ENCODE measurements at regions not wholly inside any gene's neighbourhood (a gene's known extent, or its start where the extent isn't known, plus 50 kb on each side); places are given as distances from the start of the nearest gene placed in this dataset.
"Not testable (repeated sequence)": the region's sequence is repeated elsewhere in the genome, so short reads cannot be mapped to it uniquely, and the experiment has no call there.

DNA sequence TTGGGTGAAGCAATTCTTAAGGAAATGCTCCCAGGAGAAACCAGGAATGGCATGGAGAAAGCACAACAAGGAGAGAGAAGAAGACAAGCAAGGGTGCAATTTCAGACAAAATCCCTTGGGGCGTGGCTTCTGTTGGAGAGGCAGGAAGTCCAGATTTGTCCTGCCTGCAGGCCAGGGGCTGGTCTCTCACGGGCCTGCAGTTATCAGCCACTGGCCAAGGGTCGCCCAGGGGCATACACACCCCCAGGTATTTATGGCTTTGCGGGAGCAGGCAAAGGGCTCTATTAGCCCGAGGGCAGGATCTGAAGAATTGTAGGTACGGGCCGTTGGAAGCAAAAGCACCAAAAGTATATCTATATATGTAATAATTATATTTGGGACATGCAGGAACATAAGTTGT lies 87.7 kb downstream of the IYD start:
- no peak for DNase-seq (ENCODE audit: extremely low read depth, low read depth)

GRCh38 chr6:150456902-150457643 lies 88.3 kb downstream of the IYD start:
- no peak for DNase-seq (ENCODE audit: extremely low read depth, low read depth)

DNA sequence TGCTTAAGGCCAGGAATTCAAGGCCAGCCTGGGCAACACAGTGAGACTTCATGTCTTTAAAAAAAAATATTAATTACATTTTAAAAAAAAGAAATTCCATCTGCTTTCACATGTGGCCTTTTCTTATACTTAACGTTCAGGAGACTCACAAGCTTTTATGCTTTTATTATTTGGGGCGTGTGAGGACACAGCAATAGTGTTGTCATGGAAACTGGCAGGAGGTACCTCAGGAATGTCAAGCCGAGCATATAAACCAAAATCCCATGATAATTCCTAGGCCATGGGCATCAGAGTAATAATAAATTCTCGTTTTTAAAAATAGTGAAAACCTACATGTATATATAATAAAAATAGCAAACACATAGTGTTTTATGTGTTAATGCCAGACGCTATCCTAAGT lies 89.8 kb downstream of the IYD start:
- no peak for DNase-seq (ENCODE audit: extremely low read depth, low read depth)

- DNase-seq (ENCODE audit: extremely low read depth, low read depth): no peak
These were observed 95.0 kb downstream of the IYD start for GRCh38 chr6:150463852-150464251.

GRCh38 chr6:150464966-150465365 lies 96.2 kb downstream of the IYD start:
- no peak for DNase-seq (ENCODE audit: extremely low read depth, low read depth)

GRCh38 chr6:150465610-150466009 lies 96.8 kb downstream of the IYD start:
- no peak for DNase-seq (ENCODE audit: extremely low read depth, low read depth)

DNA sequence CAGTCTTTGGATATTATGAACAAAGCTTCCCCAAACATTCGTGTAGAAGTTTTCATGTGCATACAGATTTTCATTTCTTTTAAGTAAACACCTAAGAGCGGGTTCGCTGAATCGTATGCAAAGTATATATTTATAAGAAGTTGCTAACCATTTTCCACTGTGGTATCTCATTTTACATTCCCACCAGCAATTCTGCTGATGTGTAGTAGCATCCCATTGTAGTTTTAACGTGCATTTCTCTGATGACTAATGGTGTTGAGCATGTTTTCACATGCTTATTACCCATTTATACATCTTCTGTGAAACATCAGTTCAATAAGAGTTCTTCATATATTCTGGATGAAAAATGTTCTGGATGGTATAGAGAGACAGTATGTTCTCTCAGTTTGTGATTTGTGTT lies 97.4 kb downstream of the IYD start:
- no peak for DNase-seq (ENCODE audit: extremely low read depth, low read depth)

- no peak for DNase-seq (ENCODE audit: extremely low read depth, low read depth)
These were observed 101.3 kb downstream of the IYD start for GRCh38 chr6:150470131-150470530.

DNA sequence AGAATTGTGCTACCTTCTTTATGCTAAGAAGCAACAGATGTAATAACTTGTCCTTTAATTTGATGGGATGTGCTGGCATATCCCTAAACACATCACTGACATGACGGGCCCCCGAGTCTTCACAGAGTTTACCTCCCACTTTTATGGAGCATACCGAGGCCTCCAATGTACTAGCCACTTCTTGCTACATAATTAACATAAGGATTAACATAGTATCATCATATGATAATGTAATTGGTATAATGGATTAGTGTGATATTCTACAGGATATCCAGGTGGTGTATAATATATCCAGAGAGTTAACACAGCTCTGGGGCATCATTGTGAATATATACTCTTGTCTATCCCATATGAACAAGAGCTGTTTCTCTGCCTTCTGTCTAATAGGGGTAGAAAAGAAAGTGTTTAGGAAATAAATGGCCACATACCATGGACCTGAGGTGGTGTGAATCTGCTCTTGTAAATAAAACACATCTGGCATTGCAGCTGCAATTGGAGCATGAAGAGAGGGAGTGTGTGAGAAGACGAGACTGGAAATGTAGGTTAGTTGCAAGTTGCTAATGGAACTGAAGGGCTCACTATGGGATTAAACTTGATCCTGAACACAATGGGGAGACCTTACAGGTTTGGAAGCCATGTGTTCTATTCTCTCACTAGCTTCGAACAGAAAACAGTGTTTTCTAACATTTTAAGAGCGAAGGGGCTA lies 102.3 kb downstream of the IYD start:
- DNase-seq (ENCODE audit: extremely low read depth, low read depth): no peak

GRCh38 chr6:150478656-150479545 lies 110.1 kb downstream of the IYD start:
- DNase-seq (ENCODE audit: extremely low read depth, low read depth): no peak

DNA sequence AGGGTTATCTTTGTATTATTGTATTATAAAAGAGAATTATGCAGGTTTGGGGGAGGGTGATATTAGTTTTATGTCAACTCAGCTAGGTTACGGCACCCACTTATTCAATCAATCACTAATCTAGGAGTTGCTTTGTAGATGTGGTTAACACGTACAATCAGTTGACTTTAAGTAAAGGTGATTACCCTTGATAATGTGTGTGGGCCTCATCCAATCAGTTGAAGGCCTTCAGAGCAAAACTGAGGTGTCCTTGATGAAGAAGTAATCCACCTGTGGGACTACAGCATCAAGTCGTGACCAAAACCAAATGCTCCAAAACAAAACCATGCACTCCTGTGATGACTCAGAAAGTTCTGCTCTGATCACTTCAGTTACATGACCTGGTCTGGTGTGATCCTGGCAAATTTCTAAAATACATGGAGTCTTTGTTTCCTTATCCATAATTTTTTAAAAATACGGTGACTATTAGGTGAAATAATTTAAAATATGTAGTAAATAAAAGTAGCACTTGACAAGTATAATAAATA lies 114.1 kb downstream of the IYD start:
- DNase-seq (ENCODE audit: extremely low read depth, low read depth): no peak

GRCh38 chr6:150485161-150485958 lies 114.3 kb upstream of the PLEKHG1 start:
- DNase-seq (ENCODE audit: extremely low read depth, low read depth): no peak

- no peak for DNase-seq (ENCODE audit: extremely low read depth, low read depth)
These were observed 113.6 kb upstream of the PLEKHG1 start for GRCh38 chr6:150486048-150486447.

DNA sequence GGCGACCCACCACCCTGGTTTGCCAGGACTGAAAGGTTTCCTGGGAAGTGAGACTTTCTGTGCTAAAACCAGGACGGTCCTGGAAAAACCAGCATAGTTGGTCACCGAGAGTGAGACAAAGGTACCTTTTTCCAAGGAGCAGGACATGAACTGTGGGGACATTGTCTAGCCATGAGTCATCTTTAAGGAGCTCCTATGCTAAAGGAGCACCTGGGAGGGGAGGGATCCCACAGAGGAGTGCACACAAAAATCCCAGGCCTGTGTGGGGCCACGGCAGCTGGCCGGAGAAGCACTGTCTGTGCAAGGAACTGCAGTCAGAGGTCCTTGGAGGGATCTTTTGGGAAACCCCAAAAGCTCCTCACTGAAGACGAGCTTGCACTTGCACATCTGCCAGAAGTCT lies 109.1 kb upstream of the PLEKHG1 start:
- no peak for DNase-seq (ENCODE audit: extremely low read depth, low read depth)

- DNase-seq (ENCODE audit: extremely low read depth, low read depth): no peak
These were observed 108.4 kb upstream of the PLEKHG1 start for GRCh38 chr6:150491131-150491810.

DNA sequence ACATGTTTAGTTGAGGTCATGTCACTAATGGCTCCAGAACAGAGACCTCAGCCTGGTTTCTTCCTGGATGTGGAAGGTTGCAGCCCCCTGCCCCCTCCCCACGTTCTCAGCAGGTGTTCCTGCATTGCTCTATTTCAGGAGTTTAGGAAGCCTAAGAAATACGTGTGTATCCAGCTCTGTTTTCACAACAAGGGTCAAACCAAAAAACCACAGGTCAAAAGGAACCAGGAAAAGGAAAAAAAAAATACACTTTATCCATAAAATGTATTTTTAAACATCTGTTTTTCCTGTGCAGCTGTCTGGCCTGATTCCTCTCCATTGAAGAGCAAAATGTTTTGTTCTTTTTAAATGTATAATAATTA lies 107.9 kb upstream of the PLEKHG1 start:
- no peak for DNase-seq (ENCODE audit: extremely low read depth, low read depth)

DNA sequence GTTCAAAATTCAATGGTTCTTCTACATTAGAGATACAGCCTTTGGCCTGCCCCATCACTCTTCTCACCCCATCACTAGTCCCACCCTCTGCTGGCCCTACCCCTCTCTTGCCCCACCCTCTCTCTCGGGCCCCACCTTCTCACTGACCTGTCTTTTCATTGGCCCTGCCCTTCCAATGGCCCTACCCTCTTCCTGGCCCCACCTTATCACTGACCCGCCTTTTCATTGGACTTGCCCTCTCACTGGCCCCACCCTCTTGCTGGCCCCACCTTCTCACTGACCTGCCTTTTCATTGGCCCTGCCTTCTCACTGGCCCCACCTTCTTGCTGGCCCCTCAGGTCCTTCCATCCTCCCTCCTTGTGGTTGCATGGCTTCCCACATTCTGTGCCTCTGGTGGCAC lies 107.2 kb upstream of the PLEKHG1 start:
- DNase-seq (ENCODE audit: extremely low read depth, low read depth): no peak

- DNase-seq (ENCODE audit: extremely low read depth, low read depth): no peak
These were observed 106.7 kb upstream of the PLEKHG1 start for GRCh38 chr6:150492941-150493340.

GRCh38 chr6:150493552-150493951 lies 106.1 kb upstream of the PLEKHG1 start:
- not testable (repeated sequence) for DNase-seq (ENCODE audit: extremely low read depth, low read depth)

DNA sequence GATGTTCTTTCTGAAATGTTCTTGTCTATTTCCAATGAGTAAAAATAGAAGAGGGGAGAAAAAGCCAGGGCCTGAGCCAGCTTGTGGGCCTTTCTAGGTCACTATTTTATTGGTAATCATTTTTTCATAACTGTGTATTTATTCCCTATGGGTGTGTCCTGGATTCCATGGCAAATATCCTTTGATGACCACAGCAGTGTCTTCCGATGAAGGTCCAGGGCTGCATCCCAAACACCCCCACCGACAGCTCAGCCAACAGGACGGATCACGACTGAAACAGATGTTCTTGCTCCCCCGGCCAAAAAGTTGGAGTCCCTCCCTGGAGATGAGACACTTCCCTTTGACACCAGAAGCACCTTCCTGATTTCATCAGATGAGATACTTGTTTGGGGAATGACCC lies 105.4 kb upstream of the PLEKHG1 start:
- DNase-seq (ENCODE audit: extremely low read depth, low read depth): no peak
